ENCODE measurements at regions not wholly inside any gene's neighbourhood (a gene's known extent, or its start where the extent isn't known, plus 50 kb on each side); places are given as distances from the start of the nearest gene placed in this dataset.
"Not testable (repeated sequence)": the region's sequence is repeated elsewhere in the genome, so short reads cannot be mapped to it uniquely, and the experiment has no call there.

DNA sequence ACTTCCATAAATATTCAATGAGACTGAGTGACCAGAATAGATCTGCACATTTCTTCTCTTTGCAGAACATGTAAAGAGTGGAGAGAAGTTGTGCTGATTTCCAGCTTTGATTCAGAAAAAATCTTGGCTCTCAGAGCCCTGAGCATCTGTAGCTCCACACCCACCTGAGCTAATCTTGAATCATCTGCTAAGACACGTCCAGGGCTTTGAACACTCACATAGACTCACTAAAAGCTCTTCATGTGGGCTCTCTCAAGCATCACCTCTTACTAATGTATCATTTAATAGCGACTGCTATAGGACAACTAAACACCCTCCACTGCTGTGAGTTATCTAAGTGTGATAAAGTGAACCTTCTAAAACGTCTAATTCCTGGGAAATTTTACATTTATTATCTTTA lies 147.7 kb upstream of the GRIA3 start:
- no peak for DNase-seq

GRCh38 chrX:123049071-123049625 lies 134.9 kb upstream of the GRIA3 start:
- no peak for DNase-seq

GRCh38 chrX:123060986-123061385 lies 123.1 kb upstream of the GRIA3 start:
- DNase-seq = no peak

DNA sequence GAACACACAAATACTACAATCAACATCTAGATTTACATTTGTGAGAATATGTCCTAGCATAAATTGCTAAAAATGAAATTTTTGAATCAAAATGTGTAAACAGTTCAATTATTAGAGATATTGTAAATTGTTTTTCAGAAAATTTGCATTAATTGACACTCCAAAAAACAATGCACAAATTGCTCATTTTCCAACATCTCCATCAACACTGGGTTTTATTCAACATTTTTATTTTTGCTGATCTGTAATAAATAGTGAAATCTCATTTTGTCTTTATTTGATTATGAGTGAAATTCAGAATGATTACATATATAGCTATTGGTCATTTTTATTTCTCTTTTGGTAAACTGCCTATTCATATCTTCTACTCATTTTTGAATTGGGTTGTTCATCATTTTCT lies 120.0 kb upstream of the GRIA3 start:
- DNase-seq = no peak

GRCh38 chrX:123072686-123073385 lies 111.2 kb upstream of the GRIA3 start:
- DNase-seq = no peak

DNA sequence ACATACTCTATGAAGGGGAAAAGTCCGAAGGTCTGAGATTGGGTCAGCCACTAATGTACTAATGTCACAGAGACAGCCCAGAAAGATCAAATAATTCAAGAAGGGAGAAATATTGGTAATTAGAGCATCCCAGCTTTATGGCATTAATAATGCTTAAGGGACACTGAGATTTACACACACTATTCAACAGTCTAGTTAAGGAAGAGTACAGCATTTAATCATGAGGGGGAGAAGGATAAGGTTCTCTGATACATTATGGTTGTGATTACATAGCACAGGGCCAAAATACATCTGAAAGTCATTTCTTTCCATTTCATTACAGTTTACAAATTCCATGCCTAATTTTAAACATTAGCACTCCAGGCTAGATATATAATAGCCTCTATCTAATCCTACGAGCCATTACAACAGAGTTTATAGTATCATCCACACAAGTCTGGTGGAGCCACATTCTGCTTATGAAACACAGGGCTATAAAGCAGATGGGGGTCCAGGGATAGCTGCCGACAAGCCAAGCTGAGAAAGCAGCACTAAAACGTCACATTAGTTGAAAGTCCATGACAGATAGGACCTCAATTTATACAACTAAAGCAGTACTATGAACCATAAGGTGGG lies 108.0 kb upstream of the GRIA3 start:
- no peak for DNase-seq

DNA sequence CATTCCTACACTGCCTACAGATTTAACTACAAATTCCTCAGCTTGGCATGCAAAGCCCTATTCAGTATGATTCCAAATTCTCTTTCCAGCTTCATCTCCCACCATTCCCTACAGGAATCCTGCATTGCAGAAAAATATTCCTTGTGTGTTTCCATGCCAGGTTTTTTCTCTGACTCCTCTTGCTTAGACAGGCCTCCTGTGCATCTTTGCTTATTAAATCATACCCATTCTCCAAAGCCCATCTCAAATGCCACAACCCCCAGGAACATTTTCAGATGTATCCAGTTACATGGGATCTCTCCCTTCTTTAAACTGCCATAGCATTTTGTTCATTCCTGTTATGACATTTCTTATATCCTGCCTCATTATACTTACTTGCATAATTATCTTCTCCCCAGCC lies 106.4 kb upstream of the GRIA3 start:
- DNase-seq = no peak

GRCh38 chrX:123080065-123080464 lies 104.0 kb upstream of the GRIA3 start:
- DNase-seq = no peak

GRCh38 chrX:123081776-123082175 lies 102.3 kb upstream of the GRIA3 start:
- no peak for DNase-seq

- DNase-seq = no peak
Measured at GRCh38 chrX:123083924-123084323, 100.2 kb upstream of the GRIA3 start.

GRCh38 chrX:123084797-123085196 lies 99.3 kb upstream of the GRIA3 start:
- no peak for DNase-seq

DNA sequence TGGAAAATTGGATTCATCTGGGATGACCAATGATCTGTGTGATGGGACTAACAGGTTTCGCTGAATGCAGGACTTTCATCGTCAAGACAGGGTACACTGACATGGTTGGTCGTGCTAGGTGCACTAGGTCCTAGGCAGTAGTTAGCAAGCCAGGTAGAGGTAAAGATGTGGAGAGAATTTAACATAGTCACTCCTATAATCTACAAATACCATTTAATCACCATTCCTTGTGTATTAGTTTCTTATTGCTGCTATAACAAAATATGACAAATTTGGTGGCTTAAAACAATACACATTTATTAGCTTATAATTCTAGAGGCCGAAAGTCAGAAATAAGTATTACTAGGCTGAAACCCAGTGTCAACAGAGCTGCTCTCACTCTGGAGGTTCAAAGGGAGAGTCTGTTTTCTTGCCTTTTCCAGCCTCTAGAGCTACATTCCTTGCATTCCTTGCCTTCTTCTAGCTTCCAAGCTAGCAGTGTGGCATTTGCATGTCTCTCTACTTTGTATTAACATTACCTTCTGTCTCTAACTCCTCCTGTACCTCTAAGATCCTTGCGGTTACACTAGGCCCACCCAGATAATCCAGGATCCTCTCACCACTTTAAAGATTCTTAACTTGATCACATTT lies 98.7 kb upstream of the GRIA3 start:
- DNase-seq = no peak

DNA sequence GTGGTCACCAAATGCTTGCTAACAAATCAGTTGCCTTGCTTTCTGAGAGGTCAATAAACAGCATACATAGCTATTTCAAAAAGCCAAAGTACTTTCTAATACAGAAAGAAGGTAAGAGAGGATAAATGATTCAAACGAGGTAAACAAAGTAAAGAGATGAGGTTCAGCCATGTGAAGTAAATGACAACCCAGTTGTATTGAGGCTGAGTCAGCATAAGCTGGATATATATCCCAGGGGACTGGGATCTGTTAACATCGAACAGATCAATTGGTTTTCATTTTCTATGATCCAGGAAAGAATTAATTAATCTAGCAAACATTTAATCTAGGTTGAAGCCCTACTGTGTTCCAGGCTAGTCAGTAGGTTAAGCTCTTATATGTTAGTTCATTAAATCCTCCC lies 97.3 kb upstream of the GRIA3 start:
- DNase-seq = no peak

DNA sequence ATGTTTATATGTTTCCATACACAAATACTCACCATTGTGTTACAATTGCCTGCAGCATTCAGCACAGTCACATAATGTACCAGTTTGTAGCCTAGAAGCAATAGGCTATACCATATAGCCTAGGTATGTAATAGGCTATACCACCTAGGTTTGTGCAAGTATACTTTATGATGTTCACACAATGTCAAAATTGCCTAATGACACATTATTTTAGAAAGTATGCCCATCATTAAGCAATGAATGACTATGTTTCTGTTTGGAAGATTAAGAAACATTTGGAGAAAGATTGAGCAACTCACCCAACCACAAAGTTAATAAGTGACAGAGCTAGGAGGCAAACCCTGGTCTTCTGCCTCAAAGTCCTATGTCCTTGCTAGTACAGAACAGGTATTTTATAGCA lies 96.8 kb upstream of the GRIA3 start:
- no peak for DNase-seq

- no peak for DNase-seq
Measured at GRCh38 chrX:123088331-123088730, 95.7 kb upstream of the GRIA3 start.

DNA sequence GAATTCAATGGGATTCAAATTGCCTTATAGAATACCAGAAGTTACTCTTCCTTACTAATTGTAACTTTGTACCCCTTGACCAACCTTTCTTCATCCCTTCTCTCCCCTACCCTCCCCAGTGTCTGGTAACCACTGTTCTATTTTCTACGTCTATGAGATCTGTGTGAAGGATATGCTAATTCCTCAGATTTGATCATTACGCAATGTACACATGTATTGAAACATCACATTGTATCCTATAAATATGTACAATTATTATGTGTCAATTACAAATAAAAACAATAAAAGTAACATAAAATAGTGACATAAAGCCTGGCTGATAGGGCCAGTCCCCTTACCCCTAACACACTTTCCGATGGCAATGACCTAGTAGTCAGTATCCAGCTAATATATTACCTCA lies 95.1 kb upstream of the GRIA3 start:
- no peak for DNase-seq

- DNase-seq = no peak
Measured at GRCh38 chrX:123093792-123094191, 90.3 kb upstream of the GRIA3 start.

DNA sequence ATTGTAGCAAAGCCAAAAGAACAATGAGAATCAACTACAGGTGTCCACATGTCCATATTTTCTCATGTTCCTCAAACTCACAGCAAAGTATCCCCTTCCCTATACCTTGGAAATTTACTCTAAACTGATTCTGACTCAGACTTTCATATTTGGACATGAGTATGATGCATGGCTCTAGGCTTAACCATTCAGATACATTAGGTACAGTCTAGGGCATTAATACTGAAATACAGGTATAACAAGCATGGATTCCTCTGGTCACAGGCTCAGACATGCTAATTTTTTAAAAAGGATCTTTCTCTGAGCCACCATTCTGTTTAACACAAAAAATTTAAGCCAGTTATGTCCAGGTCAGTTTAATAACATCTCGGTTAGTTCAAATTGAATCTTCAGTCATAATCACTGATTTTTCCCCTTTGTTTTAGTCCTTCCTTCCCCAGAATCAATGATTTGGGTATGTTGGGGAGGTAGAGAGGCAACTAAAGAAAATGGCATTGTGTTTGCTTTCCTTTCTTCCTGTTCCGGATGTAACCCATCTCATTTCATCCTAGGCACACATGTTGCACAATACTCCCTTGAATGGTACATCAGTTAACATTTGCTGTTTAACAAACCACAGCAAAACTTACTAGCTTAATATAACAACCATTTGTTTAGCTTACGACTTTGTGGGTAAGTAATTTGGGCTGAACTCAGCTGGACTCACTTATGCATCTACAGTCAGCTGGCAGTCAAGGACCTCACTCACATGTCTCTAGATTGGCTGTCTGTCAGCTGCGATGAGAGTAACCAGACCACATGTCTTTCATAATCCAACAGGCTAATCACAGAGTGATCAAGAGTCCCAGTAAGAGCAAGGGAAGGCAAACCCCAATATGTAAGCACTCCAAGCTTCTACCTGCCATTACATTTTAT lies 75.3 kb upstream of the GRIA3 start:
- DNase-seq = no peak

GRCh38 chrX:123121241-123121640 lies 62.8 kb upstream of the GRIA3 start:
- no peak for DNase-seq

DNA sequence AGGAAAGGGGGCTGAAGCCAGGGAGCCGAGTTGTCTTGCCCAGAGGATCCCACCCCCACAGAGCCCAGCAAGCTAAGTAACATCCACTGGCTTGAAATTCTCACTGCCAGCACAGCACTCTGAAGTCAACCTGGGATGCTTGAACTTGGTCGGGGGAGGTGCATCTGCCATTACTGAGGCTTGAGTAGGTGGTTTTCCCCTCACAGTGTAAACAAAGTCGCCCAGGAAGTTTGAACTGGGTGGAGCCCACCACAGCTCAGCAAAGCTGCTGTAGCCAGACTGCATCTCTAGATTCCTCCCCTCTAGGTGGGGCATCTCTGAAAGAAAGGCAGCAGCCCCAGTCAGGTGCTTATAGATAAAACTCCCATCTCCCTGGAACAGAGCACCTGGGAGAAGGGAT lies 54.3 kb upstream of the GRIA3 start:
- DNase-seq = not testable (repeated sequence)
